ENCODE measurements at regions not wholly inside any gene's neighbourhood (a gene's known extent, or its start where the extent isn't known, plus 50 kb on each side); places are given as distances from the start of the nearest gene placed in this dataset.

- H3K4me1 ChIP-seq: no peaks in the 10 kb centered on the region
- TF ChIP-seq POLR2A (IDR thresholded peaks at IDR 0.05) (no peak), CTCF (IDR thresholded peaks at IDR 0.05) (no peak)
- H3K9me3 ChIP-seq: no peaks in the 10 kb centered on the region
- DNase-seq: no peak
- WGBS (ENCODE audit: insufficient coverage, low coverage, low lambda C conversion rate, missing lambda C conversion rate): 67% methylated on average over 1 of the region's 1 CpG
- no peaks in the 10 kb centered on the region for H3K27me3 ChIP-seq
- no peak overlapping the region for H3K4me3 ChIP-seq
- no peak for ATAC-seq
- H3K36me3 ChIP-seq: no peaks in the 10 kb centered on the region
- no peak overlapping the region for H3K27ac ChIP-seq
- intact Hi-C loops (cut with DNase I): no loop called here
These were observed 87.2 kb upstream of the RALGPS2 start for GRCh38 chr1:178637841-178638240.

- TF ChIP-seq CTCF (IDR thresholded peaks at IDR 0.05): no peak
- TF ChIP-seq POLR2A (IDR thresholded peaks at IDR 0.05): no peak
- H3K9me3 ChIP-seq: no peaks in the 10 kb centered on the region
- no peaks in the 10 kb centered on the region for H3K36me3 ChIP-seq
- peaks cover 0 to 11% (median 6%) of the 10 kb centered on the region in 4 donors for H3K4me1 ChIP-seq
- H3K4me3 ChIP-seq: no peak overlapping the region
- no peaks in the 10 kb centered on the region for H3K27me3 ChIP-seq
- intact Hi-C loops (cut with DNase I): no loop called here
- no peak overlapping the region for H3K27ac ChIP-seq
- no peak for ATAC-seq
- no peak for DNase-seq
These were observed 85.7 kb upstream of the RALGPS2 start for GRCh38 chr1:178639326-178639725.

- WGBS (ENCODE audit: insufficient coverage, low coverage, low lambda C conversion rate, missing lambda C conversion rate): 62% methylated on average over 4 of the region's 5 CpGs
- Histone ChIP-seq H3K9me3 (no peaks in the 10 kb centered on the region), H3K27me3 (no peaks in the 10 kb centered on the region), H3K27ac (no peak overlapping the region), H3K4me1 (peaks cover 0 to 18% (median 7%) of the 10 kb centered on the region in 4 donors), H3K36me3 (no peaks in the 10 kb centered on the region), H3K4me3 (no peak overlapping the region)
- intact Hi-C loops (cut with DNase I): no loop called here
- DNase-seq (no peak), ATAC-seq (no peak)
- no peak for TF ChIP-seq POLR2A (IDR thresholded peaks at IDR 0.05)
- TF ChIP-seq CTCF (IDR thresholded peaks at IDR 0.05): no peak
These were observed 82.8 kb upstream of the RALGPS2 start for GRCh38 chr1:178642282-178642681.

- no peaks in the 10 kb centered on the region for H3K9me3 ChIP-seq
- no peak overlapping the region for H3K4me3 ChIP-seq
- no peaks in the 10 kb centered on the region for H3K27me3 ChIP-seq
- no peaks in the 10 kb centered on the region for H3K36me3 ChIP-seq
- intact Hi-C loops (cut with DNase I): no loop called here
- ATAC-seq: no peak
- peaks cover 0 to 18% (median 7%) of the 10 kb centered on the region in 4 donors for H3K4me1 ChIP-seq
- no peak for DNase-seq
- H3K27ac ChIP-seq: peak overlapping the region in 2 of 3 donors; percentile 46 to 49
- TF ChIP-seq CTCF (IDR thresholded peaks at IDR 0.05): no peak
- no peak for TF ChIP-seq POLR2A (IDR thresholded peaks at IDR 0.05)
- 67% methylated on average over 4 of the region's 4 CpGs for WGBS (ENCODE audit: insufficient coverage, low coverage, low lambda C conversion rate, missing lambda C conversion rate)
These were observed 81.7 kb upstream of the RALGPS2 start for GRCh38 chr1:178643349-178643748.

GRCh38 chr1:178643831-178644230 is 81.2 kb upstream of the RALGPS2 start:
- TF ChIP-seq POLR2A (IDR thresholded peaks at IDR 0.05) (no peak), CTCF (IDR thresholded peaks at IDR 0.05) (no peak)
- no peak overlapping the region for H3K4me3 ChIP-seq
- peak overlapping the region in 2 of 3 donors; percentile 46 to 49 for H3K27ac ChIP-seq
- intact Hi-C loops (cut with DNase I): no loop called here
- 46% methylated on average over 6 of the region's 6 CpGs for WGBS (ENCODE audit: insufficient coverage, low coverage, low lambda C conversion rate, missing lambda C conversion rate)
- ATAC-seq: peak in 2 of 4 donors; percentile 5 to 13
- H3K4me1 ChIP-seq: peaks cover 0 to 18% (median 7%) of the 10 kb centered on the region in 4 donors
- no peaks in the 10 kb centered on the region for H3K36me3 ChIP-seq
- no peaks in the 10 kb centered on the region for H3K9me3 ChIP-seq
- H3K27me3 ChIP-seq: no peaks in the 10 kb centered on the region
- DNase-seq: no peak
